ENCODE measurements at regions not wholly inside any gene's neighbourhood (a gene's known extent, or its start where the extent isn't known, plus 50 kb on each side); places are given as distances from the start of the nearest gene placed in this dataset.

DNA sequence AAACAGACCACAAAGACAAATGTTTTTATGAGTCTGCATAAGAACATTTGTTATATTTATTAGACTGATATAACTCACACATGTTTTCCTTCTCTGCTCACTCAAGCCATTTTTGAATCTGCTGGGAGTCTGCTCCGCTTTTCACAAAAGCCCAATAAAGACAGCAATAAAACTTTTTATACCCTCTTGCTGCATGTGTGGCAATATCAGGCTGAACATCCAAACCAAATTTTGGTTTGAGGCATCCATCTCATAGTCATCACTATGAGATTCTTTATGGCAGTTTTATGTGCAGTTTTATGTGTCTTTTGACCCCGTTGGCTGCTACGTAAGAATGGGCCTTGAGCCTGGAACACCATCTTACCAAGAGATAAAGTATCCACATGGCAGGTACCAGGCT lies 1276.8 kb upstream of the ADGRB3 start:
- H3K4me3 ChIP-seq, result no peak overlapping the region
- no peak overlapping the region for H3K9ac ChIP-seq (ENCODE audit: insufficient read depth in 1 of 2, low read depth in 2 of 2, low read length in 2 of 2)
- CTCF ChIA-PET (ENCODE audit: low intra/inter-chr PET ratio), result no interaction called here
- H3K4me1 ChIP-seq (replicated peaks in 1 of 2; ENCODE audit: control insufficient read depth in 2 of 2, insufficient read depth in 2 of 2, low read length in 2 of 2), result no peaks in the 10 kb centered on the region; a peak in 1 of 5 replicates
- intact Hi-C loops (cut with micrococcal nuclease), result no loop called here
- DNase-seq (ENCODE audit: extremely low read depth in 1 of 4, low spot score in 3 of 4) (no peak), ATAC-seq (no peak), FAIRE-seq (no peak)
- no TSS peak for BruUV-seq (replicated peaks)
- peak overlapping the region; percentile 21; the same call in 1 of the 3 replicates for H3K27ac ChIP-seq (ENCODE audit: extremely low read depth, low read depth, low read length)
- H4K20me1 ChIP-seq (replicated peaks; ENCODE audit: control insufficient read depth, insufficient read depth, low read length), result no peaks in the 10 kb centered on the region
- whole genome bisulfite sequencing (ENCODE audit: insufficient coverage, low coverage, missing lambda C conversion rate), result 35% methylated on average over 3 of the region's 3 CpGs
- POLR2A ChIA-PET, result no interaction called here
- peak overlapping the region; percentile 82 for H2AFZ ChIP-seq (ENCODE audit: low read depth, low read length)
- no peaks in the 10 kb centered on the region for H3K9me3 ChIP-seq (replicated peaks; ENCODE audit: control insufficient read depth, insufficient read depth, low read depth, low read length)
- H3K4me2 ChIP-seq (ENCODE audit: insufficient read depth, low read length), result peak overlapping the region; percentile 21
- TF ChIP-seq, protein P1, sequence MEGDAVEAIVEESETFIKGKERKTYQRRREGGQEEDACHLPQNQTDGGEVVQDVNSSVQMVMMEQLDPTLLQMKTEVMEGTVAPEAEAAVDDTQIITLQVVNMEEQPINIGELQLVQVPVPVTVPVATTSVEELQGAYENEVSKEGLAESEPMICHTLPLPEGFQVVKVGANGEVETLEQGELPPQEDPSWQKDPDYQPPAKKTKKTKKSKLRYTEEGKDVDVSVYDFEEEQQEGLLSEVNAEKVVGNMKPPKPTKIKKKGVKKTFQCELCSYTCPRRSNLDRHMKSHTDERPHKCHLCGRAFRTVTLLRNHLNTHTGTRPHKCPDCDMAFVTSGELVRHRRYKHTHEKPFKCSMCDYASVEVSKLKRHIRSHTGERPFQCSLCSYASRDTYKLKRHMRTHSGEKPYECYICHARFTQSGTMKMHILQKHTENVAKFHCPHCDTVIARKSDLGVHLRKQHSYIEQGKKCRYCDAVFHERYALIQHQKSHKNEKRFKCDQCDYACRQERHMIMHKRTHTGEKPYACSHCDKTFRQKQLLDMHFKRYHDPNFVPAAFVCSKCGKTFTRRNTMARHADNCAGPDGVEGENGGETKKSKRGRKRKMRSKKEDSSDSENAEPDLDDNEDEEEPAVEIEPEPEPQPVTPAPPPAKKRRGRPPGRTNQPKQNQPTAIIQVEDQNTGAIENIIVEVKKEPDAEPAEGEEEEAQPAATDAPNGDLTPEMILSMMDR (IDR thresholded peaks at IDR 0.05 in 2 of 3, conservative IDR thresholded peaks at IDR 0.05 in 1 of 3; ENCODE audit: insufficient read depth in 2 of 3, low read depth in 1 of 3, low read length in 3 of 3), result no peak
- TF ChIP-seq TEAD2 (tag; IDR thresholded peaks at IDR 0.05) (no peak), SMARCC2 (IDR thresholded peaks at IDR 0.05; ENCODE audit: low read depth) (no peak), ZNF707 (CRISPR knock-in tag; conservative IDR thresholded peaks at IDR 0.05) (no peak), TOE1 (IDR thresholded peaks at IDR 0.05; ENCODE audit: borderline replicate concordance) (no peak), TOE1 (CRISPR knock-in tag; IDR thresholded peaks at IDR 0.05; ENCODE audit: borderline replicate concordance, low read depth) (no peak), ZNF77 (CRISPR knock-in tag; IDR thresholded peaks at IDR 0.05) (no peak), ZNF232 (CRISPR knock-in tag; IDR thresholded peaks at IDR 0.05) (no peak), TSC22D4 (tag; IDR thresholded peaks at IDR 0.05) (no peak), KLF10 (CRISPR knock-in tag; IDR thresholded peaks at IDR 0.05) (no peak)
- TF ChIP-seq, protein P2, sequence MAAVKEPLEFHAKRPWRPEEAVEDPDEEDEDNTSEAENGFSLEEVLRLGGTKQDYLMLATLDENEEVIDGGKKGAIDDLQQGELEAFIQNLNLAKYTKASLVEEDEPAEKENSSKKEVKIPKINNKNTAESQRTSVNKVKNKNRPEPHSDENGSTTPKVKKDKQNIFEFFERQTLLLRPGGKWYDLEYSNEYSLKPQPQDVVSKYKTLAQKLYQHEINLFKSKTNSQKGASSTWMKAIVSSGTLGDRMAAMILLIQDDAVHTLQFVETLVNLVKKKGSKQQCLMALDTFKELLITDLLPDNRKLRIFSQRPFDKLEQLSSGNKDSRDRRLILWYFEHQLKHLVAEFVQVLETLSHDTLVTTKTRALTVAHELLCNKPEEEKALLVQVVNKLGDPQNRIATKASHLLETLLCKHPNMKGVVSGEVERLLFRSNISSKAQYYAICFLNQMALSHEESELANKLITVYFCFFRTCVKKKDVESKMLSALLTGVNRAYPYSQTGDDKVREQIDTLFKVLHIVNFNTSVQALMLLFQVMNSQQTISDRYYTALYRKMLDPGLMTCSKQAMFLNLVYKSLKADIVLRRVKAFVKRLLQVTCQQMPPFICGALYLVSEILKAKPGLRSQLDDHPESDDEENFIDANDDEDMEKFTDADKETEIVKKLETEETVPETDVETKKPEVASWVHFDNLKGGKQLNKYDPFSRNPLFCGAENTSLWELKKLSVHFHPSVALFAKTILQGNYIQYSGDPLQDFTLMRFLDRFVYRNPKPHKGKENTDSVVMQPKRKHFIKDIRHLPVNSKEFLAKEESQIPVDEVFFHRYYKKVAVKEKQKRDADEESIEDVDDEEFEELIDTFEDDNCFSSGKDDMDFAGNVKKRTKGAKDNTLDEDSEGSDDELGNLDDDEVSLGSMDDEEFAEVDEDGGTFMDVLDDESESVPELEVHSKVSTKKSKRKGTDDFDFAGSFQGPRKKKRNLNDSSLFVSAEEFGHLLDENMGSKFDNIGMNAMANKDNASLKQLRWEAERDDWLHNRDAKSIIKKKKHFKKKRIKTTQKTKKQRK (IDR thresholded peaks at IDR 0.05; ENCODE audit: borderline replicate concordance, low read depth, low read length), result no peak
- TF ChIP-seq, protein P3, sequence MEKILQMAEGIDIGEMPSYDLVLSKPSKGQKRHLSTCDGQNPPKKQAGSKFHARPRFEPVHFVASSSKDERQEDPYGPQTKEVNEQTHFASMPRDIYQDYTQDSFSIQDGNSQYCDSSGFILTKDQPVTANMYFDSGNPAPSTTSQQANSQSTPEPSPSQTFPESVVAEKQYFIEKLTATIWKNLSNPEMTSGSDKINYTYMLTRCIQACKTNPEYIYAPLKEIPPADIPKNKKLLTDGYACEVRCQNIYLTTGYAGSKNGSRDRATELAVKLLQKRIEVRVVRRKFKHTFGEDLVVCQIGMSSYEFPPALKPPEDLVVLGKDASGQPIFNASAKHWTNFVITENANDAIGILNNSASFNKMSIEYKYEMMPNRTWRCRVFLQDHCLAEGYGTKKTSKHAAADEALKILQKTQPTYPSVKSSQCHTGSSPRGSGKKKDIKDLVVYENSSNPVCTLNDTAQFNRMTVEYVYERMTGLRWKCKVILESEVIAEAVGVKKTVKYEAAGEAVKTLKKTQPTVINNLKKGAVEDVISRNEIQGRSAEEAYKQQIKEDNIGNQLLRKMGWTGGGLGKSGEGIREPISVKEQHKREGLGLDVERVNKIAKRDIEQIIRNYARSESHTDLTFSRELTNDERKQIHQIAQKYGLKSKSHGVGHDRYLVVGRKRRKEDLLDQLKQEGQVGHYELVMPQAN (IDR thresholded peaks at IDR 0.05; ENCODE audit: borderline replicate concordance), result no peak
- TF ChIP-seq, protein P4, sequence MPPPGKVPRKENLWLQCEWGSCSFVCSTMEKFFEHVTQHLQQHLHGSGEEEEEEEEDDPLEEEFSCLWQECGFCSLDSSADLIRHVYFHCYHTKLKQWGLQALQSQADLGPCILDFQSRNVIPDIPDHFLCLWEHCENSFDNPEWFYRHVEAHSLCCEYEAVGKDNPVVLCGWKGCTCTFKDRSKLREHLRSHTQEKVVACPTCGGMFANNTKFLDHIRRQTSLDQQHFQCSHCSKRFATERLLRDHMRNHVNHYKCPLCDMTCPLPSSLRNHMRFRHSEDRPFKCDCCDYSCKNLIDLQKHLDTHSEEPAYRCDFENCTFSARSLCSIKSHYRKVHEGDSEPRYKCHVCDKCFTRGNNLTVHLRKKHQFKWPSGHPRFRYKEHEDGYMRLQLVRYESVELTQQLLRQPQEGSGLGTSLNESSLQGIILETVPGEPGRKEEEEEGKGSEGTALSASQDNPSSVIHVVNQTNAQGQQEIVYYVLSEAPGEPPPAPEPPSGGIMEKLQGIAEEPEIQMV (tag; conservative IDR thresholded peaks at IDR 0.05; ENCODE audit: low read depth), result no peak
- no peaks in the 10 kb centered on the region for H3K9me1 ChIP-seq (ENCODE audit: control insufficient read depth, insufficient read depth, low read length)
- in situ Hi-C loops (cut with MboI), result no loop called here
- H3K79me2 ChIP-seq (ENCODE audit: control insufficient read depth, insufficient read depth, low read length), result no peaks in the 10 kb centered on the region
- H3K36me3 ChIP-seq (ENCODE audit: control insufficient read depth, insufficient read depth, low read length), result no peaks in the 10 kb centered on the region
- H3K27me3 ChIP-seq (ENCODE audit: control insufficient read depth in 2 of 2, insufficient read depth in 2 of 2, low read length in 2 of 2), result no peaks in the 10 kb centered on the region

Measured in K562 (cell line).